ENCODE measurements at regions not wholly inside any gene's neighbourhood (a gene's known extent, or its start where the extent isn't known, plus 50 kb on each side); places are given as distances from the start of the nearest gene placed in this dataset.

GRCh38 chr5:175261037-175261436 is 182.9 kb downstream of the DRD1 start:
- no peak for TF ChIP-seq CTCF (IDR thresholded peaks at IDR 0.05)
- TF ChIP-seq EP300 (IDR thresholded peaks at IDR 0.05), result no peak

Data from sigmoid colon (tissue), 4 donors.